T-helper 2 cell treated with Interferon-gamma antibody and Interleukin-4, amounts not matched to agents 100 ng/mL and 5 ng/mL, for 36 hours (primary cell): ENCODE measurements at regions not wholly inside any gene's neighbourhood (a gene's known extent, or its start where the extent isn't known, plus 50 kb on each side); places are given as distances from the start of the nearest gene placed in this dataset.
"Not testable (repeated sequence)": the region's sequence is repeated elsewhere in the genome, so short reads cannot be mapped to it uniquely, and the experiment has no call there.

ENCODE experiments used
- intact Hi-C: fragments of 100-400 bp; cut with micrococcal nuclease; formaldehyde crosslinking; loops from one replicate; pipeline ENCODE4 v1.15.1; 2023

DNA sequence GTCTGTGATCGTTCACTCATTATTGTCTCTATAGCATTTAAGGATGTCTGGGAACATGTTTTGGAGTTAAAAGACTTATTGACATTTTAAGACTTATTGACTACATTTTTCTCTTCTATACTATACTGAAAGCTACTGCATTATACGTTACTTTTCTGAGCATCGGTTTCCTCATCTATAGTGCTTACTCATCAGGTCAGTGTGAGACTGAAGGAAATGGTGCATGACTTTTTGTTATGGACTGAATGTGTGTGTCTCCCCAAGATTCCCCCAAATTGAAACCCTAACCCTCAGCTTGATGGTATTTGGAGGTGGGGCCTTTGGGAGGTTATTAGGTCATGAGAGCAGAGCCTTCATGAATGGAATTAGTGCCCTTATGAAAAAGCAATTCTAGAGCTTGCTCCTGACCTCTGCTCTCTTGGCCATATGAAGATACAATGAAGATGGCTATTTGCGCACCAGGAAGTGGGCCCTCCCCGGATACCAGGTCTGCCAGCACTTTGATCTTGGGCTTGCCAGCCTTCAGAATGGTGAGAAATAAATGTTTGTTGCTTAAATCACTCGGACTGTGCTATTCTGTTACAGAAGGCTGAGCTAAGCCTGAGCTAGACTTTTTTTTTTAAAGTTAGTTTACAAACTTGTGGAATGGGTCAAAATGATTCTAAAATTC is 243.7 kb upstream of the RREB1 start:
- intact Hi-C loops = no loop called here

DNA sequence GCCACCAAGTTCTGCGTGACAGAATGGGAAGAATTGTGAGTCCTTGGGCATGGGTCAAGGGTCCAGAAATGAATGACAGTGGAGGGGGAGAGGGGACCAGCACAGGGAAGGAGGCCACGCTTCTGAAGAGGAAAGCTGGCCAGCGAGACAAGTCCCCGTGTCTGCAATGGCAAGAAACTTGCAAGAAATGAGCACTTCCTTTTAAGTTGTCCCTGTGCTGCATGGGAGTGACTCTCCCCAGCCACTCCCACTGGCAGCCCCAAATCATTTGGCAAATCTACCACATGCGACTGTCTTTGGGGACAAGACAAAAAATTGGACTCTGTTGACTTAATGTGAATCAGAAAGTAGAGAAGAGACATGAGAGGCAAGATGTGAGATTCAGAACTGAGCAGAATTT is 242.2 kb upstream of the RREB1 start:
- intact Hi-C loops = no loop called here

DNA sequence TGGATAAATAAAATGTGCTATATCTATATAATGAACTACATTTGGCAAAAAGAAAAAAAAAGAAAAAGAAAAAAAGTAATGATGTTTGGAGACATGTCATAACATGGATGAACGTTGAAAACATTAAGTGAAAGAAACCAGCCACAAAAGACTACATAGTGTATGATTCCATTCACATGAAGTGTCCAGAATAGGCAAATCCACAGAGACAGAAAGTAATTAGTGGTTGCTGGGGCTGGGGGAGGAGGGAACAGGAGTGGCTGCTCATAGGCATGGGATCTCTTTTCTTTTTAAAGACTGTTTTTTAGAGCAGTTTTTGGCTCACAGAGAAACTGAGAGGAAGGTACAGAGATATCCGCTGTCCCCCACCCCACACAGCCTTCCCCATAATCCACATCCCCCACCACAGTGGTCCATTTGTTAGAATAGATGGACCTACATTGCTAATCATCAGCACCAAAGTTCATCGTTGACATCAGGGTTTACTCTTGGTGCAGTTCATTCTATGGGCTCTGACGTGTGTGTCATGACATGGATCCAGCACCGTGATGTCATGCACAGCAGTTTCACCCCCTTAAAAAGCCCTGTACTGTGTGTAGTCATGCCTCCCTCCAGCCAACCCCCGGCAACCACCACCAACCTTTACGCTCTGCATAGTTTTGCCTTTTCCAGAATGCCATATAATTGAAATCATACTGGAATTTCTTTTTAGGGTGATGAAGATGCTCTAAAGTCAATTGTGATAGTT is 240.9 kb upstream of the RREB1 start:
- intact Hi-C loops = no loop called here

DNA sequence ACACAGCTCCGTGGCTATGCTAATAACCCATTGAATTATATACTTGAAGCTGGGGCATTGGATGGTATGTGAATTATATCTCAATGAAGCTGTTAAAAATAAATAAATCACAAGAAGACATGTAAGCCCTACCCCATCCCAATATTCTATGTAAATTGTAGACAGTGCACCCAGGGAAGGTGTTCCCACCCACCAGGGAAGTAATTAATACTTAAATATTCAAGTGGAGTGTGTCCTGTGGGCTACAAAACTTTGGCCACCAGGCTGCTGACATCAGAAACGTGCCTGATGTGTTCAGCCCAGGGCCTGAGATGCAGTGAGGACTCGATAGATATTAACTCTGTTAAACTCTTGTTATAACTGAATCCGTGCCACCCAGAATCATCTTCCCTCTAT is 240.4 kb upstream of the RREB1 start:
- intact Hi-C loops = no loop called here

DNA sequence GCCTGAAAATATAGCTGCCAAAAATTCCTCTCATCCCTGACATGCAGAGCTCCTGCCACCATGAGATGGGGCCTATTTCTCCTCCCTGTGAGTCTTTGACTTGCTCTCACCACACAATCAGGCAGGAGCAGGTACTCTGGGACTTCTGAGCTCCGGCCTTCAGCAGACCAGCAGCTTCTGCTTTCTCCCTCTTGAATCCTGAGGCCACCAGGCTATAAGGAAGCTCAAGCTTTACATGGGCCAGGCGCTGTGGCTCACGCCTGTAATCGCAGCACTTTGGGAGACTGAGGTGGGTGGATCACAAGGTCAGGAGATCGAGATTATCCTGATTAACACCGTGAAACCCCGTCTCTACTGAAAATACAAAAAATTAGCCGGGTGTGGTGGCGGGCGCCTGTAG is 238.7 kb upstream of the RREB1 start:
- intact Hi-C loops = no loop called here

DNA sequence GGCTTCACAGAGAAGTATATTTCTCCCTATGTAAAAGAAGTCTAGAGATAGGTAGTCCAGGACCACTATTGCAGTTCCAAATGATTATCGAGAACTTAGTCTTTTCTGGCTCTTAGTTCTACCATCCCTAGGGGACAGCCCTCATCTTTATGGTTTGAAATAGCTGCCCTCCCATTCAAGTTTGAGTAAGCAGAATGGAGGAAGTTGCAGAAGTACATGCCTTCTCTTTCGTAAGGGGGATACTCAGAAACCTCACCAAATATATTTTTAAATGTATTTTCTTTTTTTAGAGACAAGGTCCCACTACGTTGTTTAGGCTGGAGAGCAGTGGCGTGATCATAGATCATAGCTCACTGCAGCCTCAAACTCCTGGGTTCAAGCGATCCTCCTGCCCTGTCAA is 236.8 kb upstream of the RREB1 start:
- intact Hi-C loops = no loop called here

DNA sequence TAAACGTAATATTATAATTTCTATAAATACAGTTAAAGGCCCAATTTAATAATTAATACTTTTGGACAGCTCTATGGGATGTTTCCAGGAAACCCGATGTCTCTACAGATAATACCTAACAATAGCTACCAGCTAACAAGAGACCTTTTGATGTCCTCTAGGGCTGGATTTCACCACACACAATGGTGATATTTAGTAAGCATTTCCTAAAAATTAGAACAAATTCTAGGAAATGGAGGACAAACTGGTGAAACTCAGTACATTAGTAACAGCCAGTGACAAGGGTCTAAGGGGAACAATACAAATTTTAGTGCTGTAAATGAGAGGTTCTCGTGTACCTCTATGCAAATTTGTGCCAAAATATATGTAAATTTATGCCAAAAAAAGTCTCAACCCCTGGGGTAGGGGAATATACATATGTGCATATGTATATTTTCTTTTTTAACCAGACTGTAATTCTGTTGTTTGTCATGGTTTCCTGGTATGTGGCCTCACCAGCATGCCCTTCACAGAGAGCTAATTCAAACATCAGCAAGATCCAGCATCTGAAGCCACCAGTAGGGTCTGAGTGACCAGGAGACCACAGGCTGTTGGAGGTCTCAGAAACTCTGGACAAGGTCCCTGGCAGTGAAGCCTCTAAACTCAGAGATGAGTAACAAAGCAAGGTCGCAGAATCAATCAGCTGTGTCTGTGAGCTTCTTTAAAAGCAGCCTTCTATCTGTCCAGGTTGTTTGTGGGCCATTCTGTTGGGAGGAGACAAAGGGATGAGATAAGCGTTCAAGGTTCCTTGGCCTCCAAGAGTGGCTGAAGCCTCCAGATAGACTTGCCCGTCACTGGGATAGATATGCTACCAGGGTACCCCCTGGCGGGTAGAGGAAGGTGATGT is 235.1 kb upstream of the RREB1 start:
- intact Hi-C loops = no loop called here

DNA sequence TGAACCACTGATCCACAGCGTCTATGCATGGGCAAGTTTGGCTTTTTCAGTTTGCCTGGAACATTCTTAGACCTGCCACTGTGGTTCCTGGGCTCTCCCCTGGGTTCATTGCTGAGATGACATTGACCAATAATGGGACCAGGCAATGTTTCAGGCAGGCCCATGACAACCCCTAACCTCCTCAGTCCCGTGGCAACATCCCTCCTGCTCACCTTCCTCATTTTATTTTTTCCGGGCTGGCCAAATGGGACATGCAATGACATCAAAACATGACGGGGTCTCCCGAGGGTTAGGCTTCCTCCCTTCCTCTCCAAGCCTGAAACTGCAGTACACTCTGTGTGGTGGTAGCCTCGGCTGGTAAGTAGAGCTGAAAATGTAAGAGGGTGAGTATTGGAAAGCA is 234.0 kb upstream of the RREB1 start:
- intact Hi-C loops = no loop called here

DNA sequence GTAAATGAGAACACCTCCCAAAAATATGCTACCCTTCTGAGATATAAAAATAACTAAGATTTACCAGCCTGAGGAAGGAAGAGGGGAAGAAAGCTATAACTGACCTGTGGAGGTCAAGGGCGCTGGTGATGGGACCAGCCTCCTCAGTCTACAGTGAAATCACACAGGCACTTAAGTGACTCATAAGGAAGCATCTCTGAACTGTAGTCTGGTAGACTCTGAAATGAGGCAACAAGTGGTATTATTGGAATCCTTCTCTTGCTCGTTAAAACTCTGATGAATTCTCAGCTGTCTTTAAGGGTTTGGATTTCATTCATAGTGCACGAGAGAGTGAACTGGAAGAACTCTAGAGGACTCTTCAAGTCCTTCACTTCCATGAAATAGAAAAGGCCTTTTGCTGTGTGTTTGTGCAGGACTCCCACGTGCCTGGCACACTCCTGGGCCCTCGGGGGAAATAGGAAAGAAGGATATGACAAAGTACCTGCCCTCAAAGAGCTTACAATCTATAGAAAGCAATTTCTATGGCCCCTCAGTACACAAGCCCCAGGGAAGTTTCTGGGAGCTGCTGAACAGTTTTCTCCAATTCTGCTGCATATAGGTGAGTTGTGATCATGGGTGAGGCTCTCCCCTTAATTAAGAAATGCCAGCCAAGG is 231.8 kb upstream of the RREB1 start:
- intact Hi-C loops = no loop called here

DNA sequence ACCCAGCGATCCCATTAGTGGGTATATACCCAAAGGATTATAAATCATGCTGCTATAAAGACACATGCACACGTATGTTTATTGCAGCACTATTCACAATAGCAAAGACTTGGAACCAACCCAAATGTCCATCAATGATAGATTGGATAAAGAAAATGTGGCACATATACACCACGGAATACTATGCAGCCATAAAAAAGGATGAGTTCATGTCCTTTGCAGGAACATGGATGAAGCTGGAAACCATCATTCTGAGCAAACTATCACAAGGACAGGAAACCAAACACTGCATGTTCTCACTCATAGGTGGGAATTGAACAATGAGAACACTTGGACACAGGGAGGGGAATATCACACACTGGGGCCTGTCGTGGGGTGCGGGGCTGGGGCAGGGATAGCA is 230.0 kb upstream of the RREB1 start:
- intact Hi-C loops = not testable (repeated sequence)

DNA sequence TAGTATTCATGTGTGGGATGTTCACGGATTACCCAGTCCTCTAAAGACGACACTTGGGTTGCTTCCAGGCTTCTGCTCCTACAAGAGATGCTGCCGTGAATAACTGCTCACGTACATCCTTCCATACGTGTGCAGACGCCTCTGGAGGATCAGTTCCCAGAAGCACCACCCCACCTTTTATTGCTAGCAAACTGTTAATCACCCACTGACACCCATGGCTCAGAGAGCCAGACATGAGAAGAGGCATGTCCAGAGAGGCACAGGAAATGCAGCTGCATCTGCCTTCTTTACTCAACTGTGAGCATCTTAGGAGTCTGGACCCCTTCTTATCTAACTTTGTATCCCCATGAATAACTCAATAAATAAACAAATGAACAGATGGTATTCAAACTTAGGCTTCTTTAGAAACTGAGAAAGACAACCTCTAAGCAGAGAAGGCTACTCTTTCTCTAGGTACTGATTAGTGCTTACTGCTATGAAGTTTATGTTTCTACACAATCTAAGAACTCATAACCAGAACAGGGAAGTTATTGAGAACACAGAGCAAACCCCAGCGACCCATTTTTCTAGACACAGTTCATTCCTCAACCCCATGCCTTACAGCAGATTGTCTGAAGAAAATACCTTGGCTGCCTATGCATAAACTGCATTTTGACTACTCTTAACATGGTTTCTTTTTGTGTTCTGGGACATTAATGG is 228.7 kb upstream of the RREB1 start:
- intact Hi-C loops = no loop called here

DNA sequence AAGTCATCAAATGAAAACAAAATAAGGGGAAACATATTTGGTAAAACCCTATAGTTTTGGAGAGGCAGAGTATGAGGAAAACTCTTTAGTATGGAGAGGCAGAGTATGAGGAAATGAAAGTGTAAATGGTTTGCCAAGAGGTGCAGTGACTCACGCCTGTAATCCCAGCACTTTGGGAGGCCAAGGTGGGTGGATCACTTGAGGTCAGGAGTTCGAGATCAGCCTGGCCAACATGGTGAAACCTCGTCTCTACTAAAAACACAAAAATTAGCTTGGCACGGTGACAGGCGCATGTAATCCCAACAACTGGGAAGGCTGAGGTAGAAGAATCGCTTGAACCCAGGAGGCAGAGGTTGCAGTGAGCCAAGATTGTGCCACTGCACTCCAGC is 228.2 kb upstream of the RREB1 start:
- intact Hi-C loops = not testable (repeated sequence)

DNA sequence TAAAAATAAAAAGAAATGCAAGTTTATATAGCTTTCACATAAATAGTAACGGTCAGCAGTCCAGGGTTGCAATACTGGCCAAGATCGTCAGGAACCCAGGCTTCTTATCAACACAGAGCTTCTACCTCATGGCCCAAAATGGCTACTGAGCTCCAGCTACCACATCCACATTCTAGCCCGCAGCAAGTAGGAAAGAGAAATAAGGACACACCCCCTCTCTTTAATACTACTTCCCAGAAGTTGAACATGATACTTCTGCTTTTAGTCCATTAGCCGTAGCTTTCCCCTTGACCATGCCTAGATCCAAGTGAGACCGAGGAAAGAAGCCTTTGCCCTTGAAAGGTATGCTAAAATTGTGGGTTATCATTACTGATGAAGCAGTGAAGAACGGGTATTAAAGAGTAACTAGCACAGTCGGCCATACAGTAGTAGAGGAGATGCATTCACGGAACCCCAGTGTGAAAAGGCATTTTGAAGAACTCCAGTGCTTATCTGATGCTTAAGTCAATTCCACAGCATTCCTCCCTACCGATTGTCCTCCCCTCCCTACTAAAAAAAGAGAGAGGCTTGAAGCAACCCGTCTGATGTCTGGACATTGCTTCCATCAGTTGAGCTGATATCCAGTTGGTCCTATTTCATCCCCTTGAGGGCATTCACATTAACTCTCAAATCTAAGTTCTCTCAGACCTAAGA is 226.9 kb upstream of the RREB1 start:
- intact Hi-C loops = no loop called here

DNA sequence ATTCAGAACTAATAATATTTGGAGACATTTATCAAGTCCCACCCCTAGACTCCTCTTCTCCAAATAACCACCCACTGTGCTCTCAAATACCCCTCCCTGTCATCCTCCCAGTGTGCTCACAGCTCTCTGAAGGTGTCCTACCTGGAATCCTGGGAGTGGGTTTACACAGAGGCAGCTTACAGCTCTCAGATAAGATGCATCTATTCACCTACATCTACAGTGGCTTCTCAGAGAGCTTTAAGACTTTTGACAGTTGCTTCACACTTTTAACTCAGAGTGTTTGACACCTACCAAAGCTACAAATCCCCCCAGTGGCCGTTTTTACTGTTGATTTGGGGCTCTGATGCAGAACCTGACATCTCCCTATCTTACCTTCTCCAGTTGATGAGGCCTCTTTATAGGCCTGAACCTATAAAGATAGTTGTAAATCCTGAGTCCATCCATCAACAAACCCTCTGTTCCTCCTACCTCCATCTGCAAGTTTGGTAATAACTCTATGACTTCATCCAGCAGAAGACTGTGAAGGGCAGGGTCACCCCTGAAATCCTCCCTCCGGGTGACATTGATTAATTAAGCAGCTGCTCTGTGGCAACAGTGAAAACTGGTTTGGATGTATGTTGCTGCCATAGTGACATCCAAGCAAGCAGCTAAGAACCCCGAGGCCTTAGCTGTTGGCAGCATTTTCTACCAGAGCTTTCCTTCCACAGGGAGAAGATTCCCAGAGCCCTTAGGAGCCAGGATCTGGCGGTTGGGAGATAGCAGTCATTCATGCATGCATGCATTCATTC is 226.1 kb upstream of the RREB1 start:
- intact Hi-C loops = no loop called here

DNA sequence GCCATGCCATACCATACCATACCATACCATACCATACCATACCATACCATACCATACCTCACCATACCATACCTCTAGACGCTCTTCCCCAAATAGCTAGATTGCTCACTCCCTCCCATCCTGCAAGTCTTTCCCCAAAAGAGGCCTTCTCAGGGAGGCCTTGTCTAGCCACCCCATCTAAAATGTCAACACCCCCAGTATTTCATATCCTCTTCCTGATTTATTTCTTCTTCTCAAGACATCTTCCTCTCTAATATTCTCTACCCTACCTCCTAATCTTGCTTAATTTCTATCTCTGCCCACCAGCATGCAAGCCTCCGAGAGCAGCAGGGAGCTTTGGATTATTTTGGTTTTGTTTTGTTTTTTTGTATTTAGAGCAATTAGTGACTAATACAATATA is 225.2 kb upstream of the RREB1 start:
- intact Hi-C loops = no loop called here

DNA sequence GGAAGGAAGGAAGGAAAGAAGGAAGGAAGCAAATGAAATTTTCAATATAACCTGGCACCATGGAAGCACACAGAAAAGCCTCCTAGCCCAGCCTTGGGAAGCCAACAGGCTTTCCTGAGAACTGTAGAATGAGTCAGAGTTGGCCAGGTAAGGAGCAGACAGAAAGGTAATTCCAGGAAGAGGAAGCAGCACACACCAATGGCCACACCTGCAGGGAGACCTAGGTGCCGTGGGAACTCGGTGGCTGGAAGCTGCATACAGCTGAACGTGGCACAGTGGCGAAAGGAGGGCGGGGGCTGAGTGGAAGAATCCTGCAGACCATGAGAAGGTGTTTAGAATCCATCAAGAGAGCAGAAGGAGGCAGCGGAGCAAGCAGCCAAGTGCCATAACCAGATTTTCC is 224.8 kb upstream of the RREB1 start:
- intact Hi-C loops = no loop called here

DNA sequence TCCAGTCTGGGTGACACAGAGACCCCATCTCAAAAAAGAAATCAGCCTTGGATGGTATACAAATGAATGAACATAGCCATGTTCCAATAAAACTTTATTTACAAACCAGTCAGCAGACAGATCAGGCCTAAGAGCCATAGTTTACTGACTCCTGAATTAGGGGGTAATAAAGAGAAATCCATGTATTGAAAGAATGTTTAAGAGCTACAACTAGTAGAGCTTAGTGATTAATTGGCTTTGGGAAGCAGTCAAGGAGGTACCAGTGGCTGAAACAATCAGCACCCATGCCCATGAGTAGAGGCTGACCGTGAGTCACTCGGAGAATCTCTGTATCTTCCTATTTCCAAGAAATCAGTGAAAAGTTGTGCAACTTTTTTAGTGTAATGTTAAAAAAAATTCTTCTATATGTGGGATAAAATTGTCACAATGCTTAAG is 223.6 kb upstream of the RREB1 start:
- intact Hi-C loops = no loop called here

DNA sequence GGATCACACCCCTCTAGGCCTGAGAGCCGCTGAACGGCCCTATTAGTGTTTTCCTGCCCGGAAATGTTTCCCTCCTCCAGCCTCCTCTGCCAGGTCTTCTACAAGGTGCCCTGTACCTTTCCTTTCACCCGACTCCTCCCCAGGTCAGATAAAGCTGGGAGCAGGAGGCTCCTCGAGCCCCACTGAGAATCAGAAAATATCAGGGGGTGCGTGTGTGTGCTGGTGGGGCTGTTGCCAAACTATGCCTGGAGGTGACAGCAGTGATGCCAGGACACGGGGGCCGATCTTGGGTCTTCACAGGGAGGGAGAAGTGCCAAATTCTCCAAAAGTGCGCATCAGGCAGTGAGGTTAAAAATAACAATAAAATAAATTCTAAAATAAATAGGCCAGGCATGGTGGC is 222.8 kb upstream of the RREB1 start:
- intact Hi-C loops = no loop called here

DNA sequence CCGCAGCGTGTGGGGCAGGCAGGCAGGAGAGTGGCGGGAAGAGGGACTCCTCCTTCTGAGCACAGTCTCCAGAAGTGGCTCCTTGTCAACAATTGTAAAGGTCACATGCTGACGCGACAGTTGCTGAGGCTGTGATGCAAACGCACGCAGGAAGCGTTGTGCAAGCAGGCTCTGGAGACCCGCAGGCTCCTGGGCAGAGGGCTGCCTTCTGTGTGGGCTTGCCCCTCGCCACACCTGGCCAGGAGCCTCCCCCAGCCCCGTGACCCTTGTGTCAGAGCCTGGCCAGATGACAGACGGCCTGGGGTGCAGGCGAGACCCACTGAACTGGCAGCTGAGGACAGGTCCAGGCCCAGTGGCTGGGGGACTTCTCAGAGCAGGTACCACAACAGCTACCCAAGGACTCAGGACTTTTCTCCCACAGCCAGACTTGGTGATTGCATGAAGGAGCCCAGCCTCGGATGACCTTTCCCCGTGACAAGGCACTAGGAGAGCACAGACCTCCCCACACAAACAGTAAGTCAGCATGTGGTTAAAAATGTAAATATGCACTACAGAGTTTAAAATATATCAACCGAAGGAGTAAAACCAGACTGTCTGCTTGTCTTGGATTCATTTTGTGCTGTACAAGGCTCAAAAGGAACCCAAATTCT is 222.1 kb upstream of the RREB1 start:
- intact Hi-C loops = no loop called here
